CD4-positive, alpha-beta T cell treated with Interleukin-12 subunit alpha and Interleukin-12 subunit beta, for 1 hour (primary cell): ENCODE measurements at regions not wholly inside any gene's neighbourhood (a gene's known extent, or its start where the extent isn't known, plus 50 kb on each side); places are given as distances from the start of the nearest gene placed in this dataset.
"Not testable (repeated sequence)": the region's sequence is repeated elsewhere in the genome, so short reads cannot be mapped to it uniquely, and the experiment has no call there.

Experiments used
- DNase-seq: peaks from one replicate; pipeline ENCODE4 v3.0.0-alpha.2; 2020

DNA sequence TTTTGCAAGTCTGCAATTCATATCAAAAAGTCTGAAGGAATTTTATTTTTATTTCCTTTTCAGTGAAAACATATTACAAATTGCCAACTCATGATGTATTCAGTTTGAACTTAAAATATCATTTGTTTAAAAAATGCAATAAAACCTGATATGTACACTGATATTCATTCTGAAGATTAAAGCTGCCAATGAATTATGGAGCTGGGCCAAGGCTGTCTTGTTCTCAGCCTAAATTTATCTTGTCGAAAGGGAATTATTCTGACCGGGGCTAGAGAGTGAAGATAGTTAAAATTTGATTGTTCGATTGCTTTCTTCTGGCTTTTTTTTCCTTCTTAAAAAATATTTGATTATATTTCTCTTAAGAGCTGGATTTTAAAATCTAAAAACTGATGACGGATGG lies 54.0 kb upstream of the RBFOX1 start:
- no peak for DNase-seq

DNA sequence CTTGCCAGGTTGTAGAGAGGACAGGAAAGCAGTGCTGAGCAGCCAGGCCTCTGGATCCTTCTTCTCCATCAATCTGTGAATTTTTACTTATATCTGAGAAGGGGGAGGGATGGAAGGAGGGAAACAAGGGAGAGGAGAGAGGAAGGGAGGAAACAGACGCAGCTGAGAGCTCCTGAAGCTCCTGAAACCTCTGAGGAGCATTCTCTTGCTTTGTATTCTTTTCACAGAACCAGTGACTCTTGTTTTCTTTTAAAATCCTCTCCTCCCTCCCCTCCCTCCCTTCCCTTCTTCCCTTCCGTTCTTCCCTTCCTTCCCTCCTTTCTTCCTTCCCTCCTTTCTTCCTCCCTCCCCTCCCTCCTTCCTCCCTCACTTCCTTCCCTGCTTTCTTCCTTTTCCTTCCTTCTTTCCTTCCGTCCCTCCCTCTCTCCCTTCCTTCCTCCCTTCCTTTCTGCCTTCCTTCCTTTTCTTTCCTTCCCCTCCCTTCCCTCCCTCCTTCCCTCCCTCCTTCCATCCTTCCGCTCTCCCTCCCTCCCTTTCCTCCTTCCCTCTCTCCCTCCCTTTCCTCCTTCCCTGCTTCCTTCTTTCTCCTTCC lies 60.0 kb upstream of the RBFOX1 start:
- no peak for DNase-seq

DNA sequence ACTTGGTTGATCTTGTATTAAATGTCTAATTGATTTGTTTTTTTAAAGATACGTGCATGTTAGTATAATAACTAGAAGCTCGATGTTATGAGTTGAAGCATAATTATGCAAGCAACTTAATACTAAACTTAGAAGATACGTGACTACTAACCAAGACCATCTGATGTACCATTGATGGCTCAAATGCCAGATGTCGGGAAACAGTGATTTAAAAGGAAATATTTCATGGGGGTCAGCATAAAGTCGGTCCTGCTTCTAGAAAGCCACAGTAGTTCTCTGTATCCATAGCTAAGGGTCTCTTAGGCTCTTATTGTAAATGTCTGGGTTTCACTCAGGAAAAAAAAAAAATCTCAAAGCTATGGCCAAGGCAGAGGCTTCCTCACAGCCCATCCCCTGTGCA lies 61.2 kb upstream of the RBFOX1 start:
- no peak for DNase-seq

DNA sequence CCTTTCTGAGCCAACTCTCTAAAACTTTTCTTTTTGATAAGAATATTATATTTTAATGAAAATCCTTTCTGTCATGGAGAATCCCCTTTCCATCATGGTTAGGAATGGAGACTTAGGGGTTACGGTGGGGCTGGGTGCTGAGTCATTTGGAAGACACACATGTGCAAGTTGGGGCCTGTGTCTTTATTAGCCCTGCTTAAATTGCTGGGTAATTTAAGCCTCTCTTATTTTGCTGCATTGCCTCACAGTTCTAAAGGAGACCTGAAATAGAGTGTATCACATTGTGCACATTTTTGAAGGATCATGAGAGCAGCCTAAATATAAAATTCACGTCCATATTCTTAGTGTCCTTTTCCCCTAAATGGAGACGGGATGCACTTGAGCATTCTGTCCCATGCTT lies 61.8 kb upstream of the RBFOX1 start:
- DNase-seq, result no peak

DNA sequence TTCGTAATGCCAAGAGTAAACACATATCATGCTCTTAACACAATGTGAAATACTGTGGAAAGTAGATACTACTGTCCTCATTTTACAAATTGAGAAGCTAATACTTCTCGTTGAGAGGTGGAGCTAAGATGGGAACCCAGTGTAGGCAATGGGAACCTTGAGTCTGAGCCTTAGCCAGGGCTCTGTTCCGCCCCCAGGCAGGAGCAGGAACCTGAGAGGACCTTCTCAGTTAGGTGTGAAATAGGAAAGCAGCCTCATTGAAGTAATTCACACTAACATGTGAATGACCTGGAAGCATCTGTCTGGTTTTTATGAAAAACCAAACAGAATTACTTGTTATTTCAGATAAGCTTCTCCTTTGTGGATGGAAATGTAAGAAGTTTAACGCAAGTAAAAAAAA lies 62.6 kb upstream of the RBFOX1 start:
- no peak for DNase-seq

DNA sequence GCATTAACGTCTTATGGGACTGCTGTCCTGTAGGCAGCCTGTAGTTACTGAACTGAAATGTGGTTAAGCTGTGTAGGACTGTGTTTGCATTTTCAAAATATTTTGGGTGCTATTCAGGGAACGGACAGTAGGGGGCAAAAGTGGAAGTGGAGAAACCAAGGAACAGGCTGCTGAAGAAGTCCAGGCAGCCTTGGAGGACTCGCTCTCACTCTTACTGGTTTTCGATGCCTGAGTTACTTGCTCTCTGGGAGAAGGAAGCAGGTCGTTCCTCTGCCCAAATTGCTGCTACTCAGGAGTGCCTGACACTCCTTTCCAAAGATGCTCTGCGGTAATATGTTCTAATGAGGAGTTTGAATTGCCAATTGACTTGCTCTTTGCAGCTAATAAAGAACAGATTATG lies 64.5 kb upstream of the RBFOX1 start:
- DNase-seq, result no peak

DNA sequence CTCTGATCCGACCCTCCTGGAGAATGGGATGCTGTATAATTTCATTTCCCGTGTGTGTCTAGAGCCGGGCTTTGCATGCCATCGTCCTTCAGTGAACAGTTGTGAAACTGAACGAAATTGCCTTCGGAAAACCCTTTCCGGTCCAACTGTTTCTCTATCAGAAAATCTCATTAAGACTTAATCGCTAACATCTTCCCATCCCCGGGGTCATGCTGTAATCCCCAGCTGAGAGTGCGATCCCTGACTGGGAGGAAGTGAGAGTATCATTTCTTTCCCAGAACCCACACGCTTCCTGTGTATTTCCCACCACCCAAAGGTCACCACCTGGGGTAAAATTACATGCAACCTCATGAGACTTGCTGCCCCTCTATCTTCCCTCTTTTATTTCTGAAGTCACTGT lies 75.6 kb upstream of the RBFOX1 start:
- no peak for DNase-seq

DNA sequence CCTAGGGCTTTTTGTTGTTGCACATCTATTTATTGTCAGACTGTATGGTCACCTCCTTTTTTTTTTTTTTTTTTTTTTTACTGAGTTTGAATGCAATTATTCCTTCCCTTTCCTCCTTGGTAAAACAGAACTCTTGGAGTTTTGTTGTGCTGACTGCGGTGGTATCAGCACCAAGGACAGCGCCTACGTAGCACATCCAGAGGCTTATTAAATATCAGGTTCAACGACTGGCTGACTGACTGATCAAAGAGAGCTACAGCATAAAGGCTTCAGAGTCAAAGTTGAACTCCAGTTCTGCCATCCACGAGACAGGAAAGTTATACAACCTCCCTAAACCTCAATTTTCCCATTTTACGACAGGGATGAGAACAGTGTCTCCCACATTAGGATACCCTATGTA lies 86.1 kb upstream of the RBFOX1 start:
- no peak for DNase-seq

DNA sequence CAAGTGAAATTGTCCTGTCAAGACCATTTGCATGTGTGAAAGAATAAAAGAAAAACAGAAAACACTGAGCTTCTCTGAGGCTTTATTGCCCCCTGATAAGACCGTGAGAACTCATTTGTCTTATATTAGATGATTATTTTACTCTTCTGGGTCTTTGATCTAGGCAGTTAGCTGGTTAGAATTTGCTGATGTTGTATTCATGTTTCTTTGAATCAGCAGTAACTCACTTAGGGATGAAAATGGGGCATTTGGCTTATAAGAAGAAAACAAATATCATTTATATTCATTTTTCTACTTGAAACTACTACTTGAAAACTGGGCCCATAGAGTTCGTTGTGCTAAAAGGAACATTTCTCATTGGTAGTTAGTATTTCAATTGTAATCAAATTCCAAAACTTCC lies 93.1 kb upstream of the RBFOX1 start:
- no peak for DNase-seq

DNA sequence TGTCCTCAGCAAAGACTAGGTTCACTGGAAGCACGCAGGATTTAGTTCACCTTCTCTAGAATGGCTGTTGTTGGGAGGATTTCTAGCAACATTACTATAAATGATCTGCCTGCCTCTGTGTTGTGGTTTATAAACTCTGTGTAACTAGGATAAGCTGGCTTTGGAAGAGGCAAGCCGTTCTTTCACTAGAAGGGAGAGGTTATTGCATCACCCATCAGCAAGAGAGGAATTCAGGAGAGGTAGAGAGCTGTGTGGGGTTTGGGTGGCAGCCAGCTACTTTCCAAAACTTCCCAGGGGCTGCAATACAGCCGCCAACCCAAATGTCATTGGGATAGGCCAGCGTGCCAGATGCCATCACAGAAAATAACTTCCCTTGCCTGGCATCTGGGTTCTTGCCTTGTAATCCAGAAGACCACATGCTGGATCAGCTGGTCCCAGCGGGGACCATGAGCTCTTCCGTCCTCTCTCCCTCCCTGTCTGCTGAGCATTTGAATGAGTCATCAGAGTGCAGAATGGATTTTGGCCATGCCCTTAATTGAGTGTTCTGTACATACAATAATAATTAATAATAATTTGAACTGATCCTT lies 95.7 kb upstream of the RBFOX1 start:
- no peak for DNase-seq

DNA sequence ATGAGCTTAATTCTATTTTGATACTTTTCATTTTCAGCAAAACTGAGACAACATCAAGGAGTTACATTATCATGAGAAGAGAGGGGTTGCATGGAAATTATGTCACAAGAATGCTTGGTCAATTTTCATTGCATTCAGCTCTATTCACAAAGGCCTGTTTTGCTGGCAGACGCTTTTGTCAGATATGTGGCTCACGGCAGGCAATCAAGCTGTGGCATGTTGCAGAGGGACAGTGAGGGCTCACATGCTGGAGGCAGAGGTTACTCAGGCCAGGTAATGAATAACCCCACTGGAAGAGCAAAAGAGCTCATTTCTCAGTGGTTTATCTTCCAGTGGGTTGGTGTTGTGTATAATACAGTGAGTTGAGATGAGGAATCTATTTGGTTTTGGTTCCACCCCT lies 98.7 kb upstream of the RBFOX1 start:
- no peak for DNase-seq

DNA sequence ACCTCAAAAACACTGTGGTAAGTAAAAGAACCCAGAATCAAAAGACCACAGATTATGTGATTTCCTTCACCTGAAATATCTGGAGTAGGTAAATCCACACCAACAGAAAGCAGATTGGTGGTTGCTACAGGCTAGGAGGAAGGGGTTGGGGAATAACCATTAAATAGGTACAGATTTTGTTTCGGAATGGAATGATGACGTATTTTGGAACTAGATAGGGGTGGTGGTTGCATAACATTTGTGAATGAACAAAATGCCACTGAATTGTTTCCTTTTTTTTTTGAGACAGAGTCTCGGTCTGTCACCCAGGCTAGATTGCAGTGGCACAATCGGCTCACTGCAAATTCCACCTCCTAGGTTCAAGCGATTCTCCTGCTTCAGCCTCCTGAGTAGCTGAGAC lies 100.9 kb upstream of the RBFOX1 start:
- DNase-seq, result no peak

DNA sequence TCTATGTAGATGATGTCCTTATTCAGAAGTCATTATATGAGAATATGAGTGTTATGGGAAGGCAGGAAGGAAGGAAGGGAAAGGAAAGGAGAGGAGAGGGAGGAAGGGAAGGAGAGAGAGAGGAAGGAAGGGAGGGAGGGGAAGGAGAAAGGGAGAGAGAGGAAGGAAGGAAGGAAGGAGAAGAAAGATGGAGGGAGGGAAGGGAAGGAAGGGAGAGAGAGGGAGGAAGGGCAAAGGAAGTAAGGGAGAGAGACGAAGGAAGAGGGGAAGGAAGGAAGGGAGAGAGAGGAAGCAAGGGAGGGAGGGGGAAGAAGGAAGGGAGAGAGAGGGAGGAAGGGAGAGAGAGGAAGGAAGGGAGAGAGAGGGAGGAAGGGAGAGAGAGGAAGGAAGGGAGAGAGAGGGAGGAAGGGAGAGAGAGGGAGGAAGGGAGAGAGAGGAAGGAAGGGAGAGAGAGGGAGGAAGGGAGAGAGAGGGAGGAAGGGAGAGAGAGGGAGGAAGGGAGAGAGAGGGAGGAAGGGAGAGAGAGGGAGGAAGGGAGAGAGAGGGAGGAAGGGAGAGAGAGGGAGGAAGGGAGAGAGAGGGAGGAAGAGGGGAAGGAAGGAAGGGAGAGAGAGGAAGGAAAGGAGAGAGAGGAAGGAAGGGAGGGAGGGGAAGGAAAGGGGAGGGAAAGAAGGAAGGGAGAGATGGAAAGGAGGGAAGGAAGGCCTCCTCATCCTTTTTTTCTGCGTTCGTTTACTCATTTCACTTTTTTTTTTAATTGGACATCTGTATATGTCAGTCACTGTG lies 103.0 kb upstream of the RBFOX1 start:
- not testable (repeated sequence) for DNase-seq

DNA sequence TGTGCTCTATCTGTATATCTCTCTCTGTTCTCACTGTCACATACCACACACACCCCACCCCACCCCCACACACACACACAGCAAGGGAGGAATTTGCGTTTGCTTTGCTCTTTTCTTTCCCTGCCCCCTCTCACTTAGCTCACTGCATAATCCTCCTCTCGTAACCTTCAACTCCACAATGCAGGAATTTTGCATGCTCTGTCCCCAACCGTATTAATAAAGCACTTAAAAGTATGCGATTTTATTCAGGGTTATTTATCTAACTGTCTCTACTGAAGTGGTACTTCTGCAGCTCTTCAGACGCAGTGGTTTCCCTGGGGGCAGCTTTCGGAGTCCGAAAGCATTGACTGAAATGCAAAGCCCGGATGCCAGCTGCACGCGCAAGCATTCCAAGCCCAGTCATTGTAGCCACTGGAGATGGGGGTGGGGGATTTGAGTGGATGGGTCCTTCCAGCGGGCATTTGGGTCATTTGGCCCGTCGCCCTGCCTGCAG lies 105.4 kb upstream of the RBFOX1 start:
- no peak for DNase-seq

DNA sequence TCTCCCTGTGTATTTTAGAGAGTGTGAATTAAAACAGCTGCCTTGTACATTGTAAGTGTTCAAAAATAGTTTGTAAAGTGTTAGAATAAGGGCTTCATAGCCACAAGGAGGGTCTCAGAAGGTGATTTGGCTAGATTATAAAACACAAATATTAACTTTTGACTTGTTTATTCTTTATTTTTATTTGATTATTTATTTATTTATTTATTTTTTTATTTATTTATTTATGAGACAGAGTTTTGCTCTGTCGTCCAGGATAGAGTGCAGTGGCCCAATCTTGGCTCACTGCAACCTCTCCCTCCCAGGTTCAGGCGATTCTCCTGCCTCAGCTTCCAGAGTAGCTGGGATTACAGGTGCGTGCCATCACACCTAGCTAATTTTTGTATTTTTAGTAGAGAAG lies 111.5 kb upstream of the RBFOX1 start:
- DNase-seq, result no peak

DNA sequence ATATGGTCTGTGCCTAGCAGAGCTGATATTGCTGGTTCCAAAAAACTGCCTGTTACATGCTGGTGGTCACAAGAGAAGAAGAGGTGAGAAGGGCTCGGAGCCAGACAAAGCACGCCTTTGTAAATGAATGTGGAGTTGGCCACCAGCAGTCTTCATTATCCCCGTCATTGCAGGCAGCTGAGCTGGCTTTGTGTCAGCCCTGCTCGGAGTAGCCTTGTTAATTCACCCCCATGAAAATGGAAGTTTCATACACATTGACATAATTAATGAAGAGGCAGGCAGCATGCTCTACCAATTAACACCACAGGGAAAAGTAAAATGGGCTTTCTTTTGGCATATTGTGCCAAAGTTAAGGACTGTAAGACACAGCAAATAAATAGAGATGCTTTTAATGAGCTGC lies 113.7 kb upstream of the RBFOX1 start:
- no peak for DNase-seq

DNA sequence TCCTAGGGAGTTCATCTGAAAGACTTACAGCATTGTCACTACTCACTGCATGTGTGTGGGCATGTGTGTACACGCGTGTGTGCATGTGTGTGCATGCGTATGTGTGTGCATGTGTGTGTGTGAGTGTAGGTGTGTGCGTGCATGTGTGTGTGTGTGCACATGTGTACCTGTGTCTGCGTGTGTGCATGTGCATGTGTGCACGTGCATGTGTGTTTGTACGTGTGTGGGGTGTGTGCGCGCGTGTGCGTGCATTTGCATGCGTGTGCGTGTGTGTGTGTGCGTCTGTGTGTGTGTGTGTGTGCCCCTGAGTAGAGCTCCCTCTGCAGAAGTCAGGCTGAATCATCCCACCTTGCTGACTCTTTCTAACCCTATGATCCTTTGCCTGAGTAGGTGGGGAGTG lies 114.8 kb upstream of the RBFOX1 start:
- no peak for DNase-seq

DNA sequence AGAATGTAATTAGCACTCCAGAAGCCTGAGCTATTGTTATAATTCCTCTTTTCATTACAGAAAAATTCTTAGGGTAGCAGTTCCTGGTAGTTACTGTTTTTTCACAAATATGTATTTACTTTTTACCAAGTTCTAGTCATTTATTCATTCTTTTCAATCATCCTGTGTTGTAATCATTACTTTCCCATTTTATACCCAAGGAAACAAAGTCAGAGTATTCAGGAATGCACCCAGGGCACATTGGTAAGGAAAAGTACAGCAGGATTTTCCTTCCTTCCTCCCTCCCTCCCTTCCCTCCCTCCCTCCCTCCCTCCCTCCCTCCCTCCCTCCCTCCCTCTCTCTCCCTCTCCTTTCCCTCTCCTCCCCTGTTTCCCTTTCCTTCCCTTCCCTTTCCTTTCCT lies 115.9 kb upstream of the RBFOX1 start:
- no peak for DNase-seq

DNA sequence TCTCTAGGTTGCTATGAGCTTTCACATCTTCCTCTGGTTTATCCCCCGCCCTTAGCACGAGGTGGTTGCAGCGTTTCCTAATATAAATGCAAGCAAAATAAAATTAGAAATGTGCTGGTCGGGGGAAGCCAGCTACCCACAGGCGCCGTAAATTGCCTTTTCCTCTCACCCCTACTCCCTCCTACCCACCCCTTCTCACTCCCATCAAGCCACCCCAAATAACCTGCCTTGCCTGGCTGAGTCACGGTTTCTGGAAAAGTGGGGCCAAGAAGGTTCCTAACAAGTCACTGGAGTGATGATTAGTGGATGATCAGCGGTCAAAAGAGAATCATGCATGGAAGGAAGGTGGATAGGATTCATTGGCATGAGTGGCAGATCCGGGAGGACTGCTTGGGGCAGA lies 120.9 kb upstream of the RBFOX1 start:
- DNase-seq, result no peak

DNA sequence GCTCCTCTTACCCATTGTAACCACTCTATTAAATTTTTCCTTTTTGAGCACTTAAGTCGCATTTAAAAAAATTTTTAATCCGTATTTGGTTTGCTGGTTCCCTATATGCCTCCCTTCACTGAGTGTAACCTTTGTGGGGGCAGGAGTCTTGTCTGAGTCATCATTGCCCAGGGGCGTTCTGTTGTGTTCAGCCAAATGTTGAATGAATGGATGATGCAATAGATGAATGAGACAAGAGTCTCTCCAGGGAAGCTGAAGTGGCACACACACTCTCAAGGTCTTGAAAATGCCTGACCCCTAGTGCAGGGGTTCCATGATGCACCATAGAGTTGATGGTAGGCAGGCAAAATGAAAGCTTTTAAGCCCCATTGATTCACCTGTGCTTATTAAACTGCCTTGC lies 123.0 kb upstream of the RBFOX1 start:
- no peak for DNase-seq

DNA sequence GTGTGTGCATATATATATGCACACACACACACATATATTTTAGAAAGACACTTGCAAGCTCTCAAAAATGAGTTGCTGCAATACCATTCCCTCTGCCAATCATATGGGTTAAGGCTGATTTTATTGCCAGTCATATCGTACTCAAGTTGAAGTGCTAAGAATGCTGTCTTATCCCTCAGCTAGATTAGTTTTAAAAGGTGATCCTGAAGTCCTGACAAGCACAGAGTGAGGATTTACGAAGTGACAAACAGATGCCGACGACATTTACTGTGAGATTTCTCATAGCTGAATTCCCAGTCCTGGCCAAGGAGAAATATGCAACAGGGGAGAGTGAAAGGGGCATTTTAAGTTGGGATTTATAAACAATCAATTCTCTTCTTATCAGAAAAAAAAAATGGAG lies 126.2 kb upstream of the RBFOX1 start:
- DNase-seq, result no peak

DNA sequence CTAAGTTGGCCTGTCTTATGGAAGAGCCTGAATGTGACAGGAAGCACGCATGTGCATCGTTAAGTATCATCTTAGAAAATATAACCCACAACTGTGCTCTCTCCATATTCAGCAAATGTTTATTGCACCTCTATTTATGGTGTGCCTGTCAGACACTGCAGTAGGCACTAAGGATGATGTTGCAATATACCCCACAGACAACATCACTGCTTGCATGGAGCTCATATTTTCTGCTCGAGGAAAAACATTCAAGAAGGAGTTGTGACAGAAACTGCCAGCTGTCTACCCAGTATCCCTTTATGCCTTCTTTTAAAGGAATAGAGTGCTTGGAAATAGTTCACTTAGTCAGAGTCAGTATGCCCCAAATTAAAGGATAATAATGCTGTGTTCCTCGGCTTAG lies 132.3 kb upstream of the RBFOX1 start:
- no peak for DNase-seq

DNA sequence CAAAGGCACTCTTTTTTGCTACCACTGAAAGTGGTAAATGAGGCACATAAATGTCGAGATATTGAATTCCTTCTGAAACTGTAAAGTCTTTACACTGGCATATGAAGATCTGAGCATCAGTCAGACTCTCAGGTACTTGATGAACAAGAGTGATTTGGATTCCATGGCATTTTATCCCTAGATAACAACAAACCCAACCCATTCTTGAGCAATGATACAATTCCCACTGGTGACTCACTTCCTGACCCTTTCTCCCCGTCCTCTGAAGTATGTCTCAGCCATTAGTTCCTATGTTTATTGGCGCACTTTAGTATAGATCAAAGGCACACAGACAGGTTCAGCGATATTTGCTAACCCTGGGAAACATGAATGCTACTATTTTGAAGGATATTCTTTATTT lies 147.0 kb upstream of the RBFOX1 start:
- no peak for DNase-seq

DNA sequence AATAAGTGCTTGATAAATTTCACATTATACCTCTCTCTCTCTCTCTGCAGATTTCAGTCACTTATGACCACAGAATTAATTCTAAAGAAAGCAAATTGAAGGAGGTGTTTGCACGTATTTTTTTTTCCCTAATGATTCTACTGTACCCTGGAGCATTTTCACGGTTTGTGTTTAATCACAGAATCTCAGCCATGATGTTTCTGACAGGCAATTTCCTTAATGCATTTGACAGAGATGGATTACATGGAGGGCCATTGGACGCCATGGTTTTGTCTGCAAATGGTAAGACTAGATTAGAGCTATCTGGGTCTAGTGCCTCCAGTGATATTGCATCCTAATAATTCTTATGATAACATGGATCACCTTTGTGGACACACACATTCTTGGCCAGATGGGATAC lies 147.5 kb upstream of the RBFOX1 start:
- DNase-seq, result no peak

DNA sequence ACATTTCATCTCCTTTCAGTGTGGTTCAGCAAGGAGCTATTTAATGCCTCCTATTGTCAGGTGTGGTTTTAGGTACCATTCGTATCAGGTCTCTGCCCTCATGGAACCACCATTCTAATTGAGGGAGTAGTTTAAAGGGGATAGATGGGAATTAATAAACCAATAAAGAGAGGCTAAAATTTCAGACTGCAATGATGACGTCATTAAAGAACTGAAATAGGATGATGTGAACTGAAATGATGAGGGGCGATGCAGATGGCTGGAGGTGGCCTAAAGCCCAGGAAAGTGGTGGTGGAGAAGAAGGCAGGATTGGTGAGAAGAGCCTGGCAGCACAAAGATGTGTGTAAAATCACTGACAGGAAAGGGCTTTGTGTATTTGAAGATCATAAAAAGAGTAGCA lies 148.9 kb upstream of the RBFOX1 start:
- DNase-seq, result no peak
